HFFc6 (cell line): ENCODE measurements at regions not wholly inside any gene's neighbourhood (a gene's known extent, or its start where the extent isn't known, plus 50 kb on each side); places are given as distances from the start of the nearest gene placed in this dataset.

Source experiments
- DNase-seq: peaks from one replicate; pipeline ENCODE4 v3.0.0-alpha.2; 2018
- H3K27ac Mint-ChIP-seq: 2 replicates; pipeline ENCODE4 v1.8.0; 2020; ENCODE audit warnings: mild to moderate bottlenecking, mixed read lengths
- H3K27me3 Mint-ChIP-seq: 2 replicates; pipeline ENCODE4 v1.8.0; 2021; ENCODE audit warnings: mild to moderate bottlenecking, moderate library complexity, mixed read lengths; ENCODE audit not compliant: insufficient read depth
- H3K36me3 Mint-ChIP-seq: 2 replicates; pipeline ENCODE4 v1.8.0; 2021; ENCODE audit warnings: low read depth, mixed read lengths
- H3K4me1 Mint-ChIP-seq: 2 replicates; pipeline ENCODE4 v1.8.0; 2020; ENCODE audit warnings: low read depth, mixed read lengths
- H3K4me3 Mint-ChIP-seq: 2 replicates; pipeline ENCODE4 v1.8.0; 2020; ENCODE audit warnings: mild to moderate bottlenecking, moderate library complexity, mixed read lengths
- H3K9me3 Mint-ChIP-seq: 2 replicates; pipeline ENCODE4 v1.8.0; 2020; ENCODE audit warnings: mild to moderate bottlenecking, mixed read lengths
- TF ChIP-seq, protein P1 (sequence below): fragments of 200-600 bp; sonication (generic); IDR thresholded peaks from 2 replicates; pipeline ENCODE4 v1.5.0; 2021; ENCODE audit warnings: antibody characterized with exemption, mild to moderate bottlenecking

DNA sequence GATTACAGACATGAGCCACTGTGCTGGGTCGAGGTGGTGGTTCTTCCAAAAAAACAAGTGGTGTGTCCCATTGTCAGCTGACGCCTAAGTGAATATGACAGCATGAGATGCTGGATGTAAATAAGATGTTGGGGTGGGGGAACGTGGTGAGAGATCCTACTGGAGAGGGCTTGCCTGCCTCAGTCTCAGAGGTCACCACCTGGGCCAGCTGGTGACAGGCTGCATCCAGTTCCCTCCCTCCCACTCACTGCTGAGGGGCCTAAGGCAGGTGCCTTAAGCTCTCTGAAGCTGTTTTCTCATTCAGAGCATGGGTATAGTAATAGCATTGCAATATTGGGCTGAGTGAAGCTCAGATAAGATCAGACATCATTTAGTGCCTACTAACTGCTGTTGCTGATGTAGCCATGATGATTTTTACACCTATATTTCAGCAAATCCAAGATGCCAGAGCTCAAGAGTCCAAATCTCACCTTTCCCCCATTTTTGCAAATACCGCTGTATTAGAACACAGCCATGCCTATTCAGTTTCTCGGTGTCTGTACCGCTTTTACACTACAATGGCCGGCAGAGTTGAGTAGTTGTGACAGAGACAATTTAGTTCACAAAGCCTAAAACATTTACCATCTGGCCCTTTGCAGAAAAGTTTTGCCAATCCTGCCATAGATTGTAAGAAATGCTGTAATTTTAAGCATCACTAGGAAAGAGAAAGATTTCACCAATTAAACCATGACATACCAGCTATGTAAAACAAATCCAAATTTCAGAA lies 171.3 kb downstream of the ANKRD60 start:
- H3K9me3 Mint-ChIP-seq, result no peaks in the 10 kb centered on the region
- TF ChIP-seq, protein P1, sequence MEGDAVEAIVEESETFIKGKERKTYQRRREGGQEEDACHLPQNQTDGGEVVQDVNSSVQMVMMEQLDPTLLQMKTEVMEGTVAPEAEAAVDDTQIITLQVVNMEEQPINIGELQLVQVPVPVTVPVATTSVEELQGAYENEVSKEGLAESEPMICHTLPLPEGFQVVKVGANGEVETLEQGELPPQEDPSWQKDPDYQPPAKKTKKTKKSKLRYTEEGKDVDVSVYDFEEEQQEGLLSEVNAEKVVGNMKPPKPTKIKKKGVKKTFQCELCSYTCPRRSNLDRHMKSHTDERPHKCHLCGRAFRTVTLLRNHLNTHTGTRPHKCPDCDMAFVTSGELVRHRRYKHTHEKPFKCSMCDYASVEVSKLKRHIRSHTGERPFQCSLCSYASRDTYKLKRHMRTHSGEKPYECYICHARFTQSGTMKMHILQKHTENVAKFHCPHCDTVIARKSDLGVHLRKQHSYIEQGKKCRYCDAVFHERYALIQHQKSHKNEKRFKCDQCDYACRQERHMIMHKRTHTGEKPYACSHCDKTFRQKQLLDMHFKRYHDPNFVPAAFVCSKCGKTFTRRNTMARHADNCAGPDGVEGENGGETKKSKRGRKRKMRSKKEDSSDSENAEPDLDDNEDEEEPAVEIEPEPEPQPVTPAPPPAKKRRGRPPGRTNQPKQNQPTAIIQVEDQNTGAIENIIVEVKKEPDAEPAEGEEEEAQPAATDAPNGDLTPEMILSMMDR, result no peak
- no peak overlapping the region for H3K27ac Mint-ChIP-seq
- H3K4me3 Mint-ChIP-seq, result no peak overlapping the region
- no peaks in the 10 kb centered on the region for H3K4me1 Mint-ChIP-seq
- H3K36me3 Mint-ChIP-seq, result no peaks in the 10 kb centered on the region; the same call in 1 of the 2 replicates
- no peak for DNase-seq
- peaks cover 30% of the 10 kb centered on the region for H3K27me3 Mint-ChIP-seq

DNA sequence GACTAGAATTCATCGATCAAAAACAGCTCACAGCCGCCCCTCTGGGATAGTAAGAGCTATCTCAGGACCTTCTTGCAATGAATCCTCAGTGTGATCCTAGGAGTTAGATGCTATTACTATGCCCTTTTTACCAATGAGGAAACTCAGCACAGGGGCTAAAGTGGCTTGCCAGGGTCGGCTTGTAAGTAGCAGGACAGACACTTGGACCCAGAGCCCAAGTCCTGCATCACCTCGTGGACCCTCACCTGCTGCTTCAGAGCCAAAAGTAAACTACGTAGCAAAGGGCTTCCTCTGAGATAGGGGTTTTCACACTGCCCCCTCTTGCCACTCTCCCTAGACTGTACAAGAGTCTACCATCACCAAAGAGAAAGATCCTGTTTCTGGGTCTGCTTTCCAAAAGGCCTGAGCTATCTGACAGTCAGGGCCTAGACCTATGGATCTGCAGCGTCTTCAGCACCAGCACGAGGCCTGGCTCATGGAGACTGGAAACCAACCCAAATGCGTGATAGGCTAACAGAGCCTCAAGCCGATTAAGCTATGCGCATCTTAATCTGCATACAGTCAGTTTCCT lies 172.3 kb downstream of the ANKRD60 start:
- Mint-ChIP-seq H3K9me3 (peaks cover 10% of the 10 kb centered on the region), H3K36me3 (peaks cover 5% of the 10 kb centered on the region), H3K27ac (no peak overlapping the region), H3K4me1 (no peaks in the 10 kb centered on the region), H3K4me3 (no peak overlapping the region), H3K27me3 (peaks cover 30% of the 10 kb centered on the region)
- no peak for DNase-seq
- TF ChIP-seq, protein P1, result no peak

DNA sequence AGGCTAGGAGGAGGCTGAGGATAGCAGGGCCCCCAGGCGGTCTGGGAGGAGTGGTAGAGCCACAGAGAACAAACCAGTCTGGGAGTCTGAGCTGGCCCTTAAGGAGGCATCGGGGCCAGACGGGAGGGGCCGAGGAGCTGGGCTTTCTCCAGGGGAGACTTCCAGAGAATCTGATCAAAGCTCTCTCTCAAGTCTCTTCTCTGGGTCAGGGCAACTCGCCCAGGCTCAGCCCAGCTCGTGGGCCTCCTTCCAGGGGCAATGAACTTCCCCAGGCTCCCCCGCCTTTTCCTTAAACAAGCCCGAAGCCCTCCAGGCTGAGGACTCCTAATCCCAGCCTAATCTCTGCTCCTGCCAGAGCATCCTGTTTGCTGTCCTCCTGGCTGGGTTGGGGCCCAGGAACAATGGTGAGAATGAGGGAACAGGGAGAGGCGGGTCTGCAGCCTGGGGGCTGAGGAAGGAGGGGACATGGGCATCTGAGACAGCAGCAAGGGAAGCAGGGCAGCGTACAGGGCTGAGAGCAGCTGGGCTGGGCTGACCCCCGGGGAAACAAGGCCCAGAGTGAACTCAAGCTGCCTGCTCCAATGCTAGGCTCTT lies 173.6 kb downstream of the ANKRD60 start:
- Mint-ChIP-seq H3K27ac (no peak overlapping the region), H3K4me3 (no peak overlapping the region), H3K36me3 (peaks cover 5% of the 10 kb centered on the region), H3K4me1 (no peaks in the 10 kb centered on the region), H3K27me3 (peaks cover 29% of the 10 kb centered on the region), H3K9me3 (peaks cover 11% of the 10 kb centered on the region)
- TF ChIP-seq, protein P1, result no peak
- DNase-seq, result no peak

DNA sequence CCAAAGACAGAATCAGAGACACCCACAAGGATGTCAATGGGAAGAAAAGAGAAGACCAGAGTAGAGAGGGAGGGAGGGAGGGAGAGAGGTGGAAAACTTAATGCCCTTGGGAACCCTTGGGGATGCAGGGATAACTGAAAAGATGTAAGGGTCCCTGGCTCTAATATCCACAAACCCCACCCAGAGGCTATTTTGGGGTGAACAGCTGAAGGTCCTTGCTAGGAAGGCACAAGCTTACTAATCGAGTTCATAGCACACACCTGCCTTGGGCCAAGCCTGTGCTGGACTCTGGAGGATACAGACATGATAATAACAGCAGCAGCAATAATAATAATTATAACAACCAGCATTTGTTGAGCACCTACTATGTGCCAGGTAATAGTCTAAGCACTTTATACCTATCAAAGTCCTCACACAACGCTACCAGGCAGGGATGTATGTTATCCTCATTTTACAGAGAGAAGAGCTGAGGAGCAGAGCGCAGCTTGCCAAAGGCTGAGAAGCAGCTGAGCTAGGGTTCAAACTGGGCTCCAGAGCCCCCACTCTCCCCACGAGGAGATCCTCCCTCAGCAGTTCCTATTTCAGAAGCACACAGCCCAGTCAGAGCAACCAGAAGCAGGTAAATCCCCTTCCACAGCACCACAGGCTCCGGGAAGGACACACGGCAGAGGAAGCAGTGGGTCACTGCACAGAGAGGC lies 174.2 kb downstream of the ANKRD60 start:
- Mint-ChIP-seq H3K4me3 (no peak overlapping the region), H3K4me1 (no peaks in the 10 kb centered on the region), H3K27me3 (peaks cover 24% of the 10 kb centered on the region), H3K36me3 (peaks cover 5% of the 10 kb centered on the region), H3K27ac (no peak overlapping the region), H3K9me3 (peaks cover 11% of the 10 kb centered on the region)
- TF ChIP-seq, protein P1, result no peak
- DNase-seq, result no peak

DNA sequence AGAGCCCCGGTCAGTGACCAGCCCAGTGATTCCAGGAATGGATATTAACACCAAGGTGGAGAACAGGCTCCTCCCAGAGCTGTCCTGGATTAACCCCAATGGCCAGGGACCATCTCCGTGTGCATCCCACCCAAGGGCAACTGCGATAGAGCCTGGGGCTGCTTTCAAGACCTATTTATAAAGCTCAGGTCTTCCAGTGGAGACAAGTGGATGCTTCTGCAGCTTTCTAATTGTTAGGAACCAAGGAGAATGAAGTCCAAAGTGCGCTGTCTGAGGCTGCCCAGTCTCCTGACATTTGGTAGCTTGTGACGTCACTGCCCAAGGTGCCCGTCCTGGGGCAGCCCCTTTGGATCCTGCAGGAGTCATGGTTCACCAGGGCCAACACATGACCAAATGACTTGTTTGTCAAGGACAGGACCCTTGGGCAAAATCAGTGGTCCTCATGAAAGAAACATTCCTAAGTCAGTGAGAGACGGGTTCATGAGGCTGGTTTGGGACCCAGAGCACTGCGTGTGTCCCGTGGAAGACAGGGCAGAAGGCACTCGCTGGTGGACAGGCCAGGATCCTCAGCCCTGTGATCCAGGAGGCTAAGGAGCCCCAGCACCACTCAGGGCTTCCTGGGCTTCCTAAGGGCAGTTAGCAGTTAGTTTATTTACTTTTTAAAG lies 174.9 kb downstream of the ANKRD60 start:
- Mint-ChIP-seq H3K4me1 (no peaks in the 10 kb centered on the region; the same call in 1 of the 2 replicates), H3K4me3 (no peak overlapping the region), H3K36me3 (peaks cover 5% of the 10 kb centered on the region), H3K27ac (no peak overlapping the region), H3K27me3 (peaks cover 18% of the 10 kb centered on the region), H3K9me3 (peaks cover 11% of the 10 kb centered on the region)
- no peak for DNase-seq
- TF ChIP-seq, protein P1, result no peak
